Aorta (tissue), 5 donors: ENCODE measurements at regions not wholly inside any gene's neighbourhood (a gene's known extent, or its start where the extent isn't known, plus 50 kb on each side); places are given as distances from the start of the nearest gene placed in this dataset.

Experiments
- ATAC-seq: fragments of 200-7000 bp; cut with Tn5 transposase; one replicate; pipeline ENCODE4 v1.9.1; 2022; ENCODE audit warnings: moderate library complexity; ENCODE audit not compliant: low FRiP score
- DNase-seq, 2 donors: peaks; one replicate each; pipeline ENCODE4 v3.0.0-alpha.2; 2020
- H3K27ac ChIP-seq, 2 donors: one replicate each; pipeline ENCODE4 v1.5.1; 2013; ENCODE audit warnings: low read length in 2 of 2, mild to moderate bottlenecking in 2 of 2, moderate library complexity in 2 of 2, control low read depth in 1 of 2, inconsistent platforms in 1 of 2, low read depth in 1 of 2
- H3K27me3 ChIP-seq, 2 donors: one replicate each; pipeline ENCODE4 v1.6.1; 2013; ENCODE audit warnings: control low read depth in 1 of 2, low read length in 1 of 2, mild to moderate bottlenecking in 1 of 2, moderate library complexity in 1 of 2; ENCODE audit not compliant: insufficient read depth in 2 of 2, control insufficient read depth in 1 of 2
- H3K36me3 ChIP-seq, 2 donors: one replicate each; pipeline ENCODE4 v1.6.1; 2013; ENCODE audit warnings: control low read depth in 1 of 2, low read length in 1 of 2, mild to moderate bottlenecking in 1 of 2; ENCODE audit not compliant: insufficient read depth in 2 of 2, control insufficient read depth in 1 of 2
- H3K4me1 ChIP-seq, 2 donors: one replicate each; pipeline ENCODE4 v1.6.1; 2013; ENCODE audit warnings: low read length in 2 of 2, control low read depth in 1 of 2, mild to moderate bottlenecking in 1 of 2, moderate library complexity in 1 of 2; ENCODE audit not compliant: insufficient read depth in 2 of 2, control insufficient read depth in 1 of 2
- H3K4me3 ChIP-seq, 2 donors: one replicate each; pipeline ENCODE4 v1.5.1; 2013; ENCODE audit warnings: low read length in 2 of 2, control low read depth in 1 of 2, mild to moderate bottlenecking in 1 of 2
- H3K9me3 ChIP-seq: one replicate; pipeline ENCODE4 v1.6.1; 2013; ENCODE audit warnings: mild to moderate bottlenecking, low read length; ENCODE audit not compliant: control insufficient read depth
- WGBS, 2 donors: extraction: QIAGEN DNeasy Blood & Tissue Kit; methylation state at CpG; one replicate each; pipeline ENCODE4 v1.1.7; 2013; 5-methylcytosine and 5-hydroxymethylcytosine counted together
- intact Hi-C, 2 donors: fragments of 100-400 bp; cut with DNase I; formaldehyde crosslinking; loops; one replicate each; pipeline versions ENCODE4 v1.14.2 to v1.15.0; 2022
- donor health status: healthy with polysubstance abuse.
- donor health status: Bipolar disorder and iron deficiency.
- donor health status: DM: no; HTN: no; CAD: no.
- donor health status: DM: no; HTN: no; CAD: no.
- donor health status: DM: yes; HTN: yes; CAD: no.

- ATAC-seq = no peak
- intact Hi-C loops = no loop called here
- no peak overlapping the region for H3K4me3 ChIP-seq
- no peaks in the 10 kb centered on the region for H3K27me3 ChIP-seq
- no peak for DNase-seq
- H3K27ac ChIP-seq = no peak overlapping the region
- H3K4me1 ChIP-seq = peaks cover 0 to 5% of the 10 kb centered on the region in 2 donors
- H3K36me3 ChIP-seq = no peaks in the 10 kb centered on the region
- no peaks in the 10 kb centered on the region for H3K9me3 ChIP-seq
Measured at GRCh38 chr9:115972362-115972761, 181.2 kb upstream of the PAPPA start.

- DNase-seq (no peak), ATAC-seq (no peak)
- Histone ChIP-seq H3K4me3 (no peak overlapping the region), H3K27ac (no peak overlapping the region), H3K4me1 (peaks cover 0 to 5% of the 10 kb centered on the region in 2 donors), H3K9me3 (no peaks in the 10 kb centered on the region), H3K27me3 (no peaks in the 10 kb centered on the region), H3K36me3 (no peaks in the 10 kb centered on the region)
- intact Hi-C loops = no loop called here
- 48 to 54% methylated on average over 2 of the region's 2 CpGs for WGBS, 2 donors
Measured at GRCh38 chr9:115972843-115973595, 180.6 kb upstream of the PAPPA start.

GRCh38 chr9:115976781-115977180, 176.8 kb upstream of the PAPPA start:
- Histone ChIP-seq H3K4me3 (no peak overlapping the region), H3K36me3 (no peaks in the 10 kb centered on the region), H3K9me3 (no peaks in the 10 kb centered on the region), H3K27me3 (no peaks in the 10 kb centered on the region), H3K27ac (no peak overlapping the region), H3K4me1 (peaks cover 0 to 5% of the 10 kb centered on the region in 2 donors)
- ATAC-seq (no peak), DNase-seq (no peak)
- 74 to 76% methylated on average over 2 of the region's 2 CpGs for WGBS, 2 donors
- intact Hi-C loops = no loop called here

- Histone ChIP-seq H3K27me3 (no peaks in the 10 kb centered on the region), H3K9me3 (no peaks in the 10 kb centered on the region), H3K4me3 (no peak overlapping the region), H3K4me1 (peaks cover 0 to under 1% of the 10 kb centered on the region in 2 donors), H3K36me3 (no peaks in the 10 kb centered on the region), H3K27ac (no peak overlapping the region)
- no peak for ATAC-seq
- intact Hi-C loops = no loop called here
- no peak for DNase-seq
Measured at GRCh38 chr9:115978091-115978490, 175.5 kb upstream of the PAPPA start.

- Histone ChIP-seq H3K4me3 (no peak overlapping the region), H3K4me1 (no peaks in the 10 kb centered on the region), H3K27me3 (no peaks in the 10 kb centered on the region), H3K36me3 (no peaks in the 10 kb centered on the region), H3K27ac (no peak overlapping the region), H3K9me3 (no peaks in the 10 kb centered on the region)
- DNase-seq (no peak), ATAC-seq (no peak)
- intact Hi-C loops = no loop called here
- 40 to 57% methylated on average over 3 of the region's 3 CpGs for WGBS, 2 donors
Measured at GRCh38 chr9:115978659-115979096, 174.9 kb upstream of the PAPPA start.

GRCh38 chr9:115980054-115980453, 173.5 kb upstream of the PAPPA start:
- no peak overlapping the region for H3K4me3 ChIP-seq
- H3K9me3 ChIP-seq = no peaks in the 10 kb centered on the region
- H3K27me3 ChIP-seq = no peaks in the 10 kb centered on the region
- intact Hi-C loops = no loop called here
- ATAC-seq (no peak), DNase-seq (no peak)
- H3K27ac ChIP-seq = no peak overlapping the region
- H3K4me1 ChIP-seq = no peaks in the 10 kb centered on the region
- WGBS, 2 donors = 97% methylated on average over 2 of the region's 2 CpGs
- H3K36me3 ChIP-seq = no peaks in the 10 kb centered on the region

- Histone ChIP-seq H3K36me3 (no peaks in the 10 kb centered on the region), H3K9me3 (no peaks in the 10 kb centered on the region), H3K4me3 (no peak overlapping the region), H3K4me1 (no peaks in the 10 kb centered on the region), H3K27me3 (no peaks in the 10 kb centered on the region), H3K27ac (no peak overlapping the region)
- ATAC-seq (no peak), DNase-seq (no peak)
- 94 to 96% methylated on average over 1 of the region's 1 CpG for WGBS, 2 donors
- intact Hi-C loops = no loop called here
Measured at GRCh38 chr9:115980502-115980901, 173.1 kb upstream of the PAPPA start.

GRCh38 chr9:115980976-115981375, 172.6 kb upstream of the PAPPA start:
- no peak for ATAC-seq
- H3K27ac ChIP-seq = no peak overlapping the region
- no peaks in the 10 kb centered on the region for H3K36me3 ChIP-seq
- 95 to 97% methylated on average over 4 of the region's 4 CpGs for WGBS, 2 donors
- H3K9me3 ChIP-seq = no peaks in the 10 kb centered on the region
- intact Hi-C loops = no loop called here
- DNase-seq = no peak
- no peaks in the 10 kb centered on the region for H3K4me1 ChIP-seq
- no peaks in the 10 kb centered on the region for H3K27me3 ChIP-seq
- no peak overlapping the region for H3K4me3 ChIP-seq

- no peak overlapping the region for H3K4me3 ChIP-seq
- WGBS, 2 donors = 97 to 98% methylated on average over 6 of the region's 6 CpGs
- H3K9me3 ChIP-seq = no peaks in the 10 kb centered on the region
- intact Hi-C loops = no loop called here
- DNase-seq (no peak), ATAC-seq (no peak)
- H3K4me1 ChIP-seq = no peaks in the 10 kb centered on the region
- H3K27me3 ChIP-seq = no peaks in the 10 kb centered on the region
- no peaks in the 10 kb centered on the region for H3K36me3 ChIP-seq
- no peak overlapping the region for H3K27ac ChIP-seq
Measured at GRCh38 chr9:115983366-115983765, 170.2 kb upstream of the PAPPA start.
